A549 (cell line): ENCODE measurements at regions not wholly inside any gene's neighbourhood (a gene's known extent, or its start where the extent isn't known, plus 50 kb on each side); places are given as distances from the start of the nearest gene placed in this dataset.

Experiments used
- CBX8 ChIP-seq: fragments of 200-600 bp; sonication (generic); IDR thresholded peaks from 2 replicates; pipeline ENCODE4 v1.6.1; 2016
- CHD4 ChIP-seq: fragments of 200-600 bp; sonication (generic); IDR thresholded peaks from 2 replicates; pipeline ENCODE4 v1.6.1; 2016; ENCODE audit warnings: antibody characterized with exemption, mild to moderate bottlenecking, borderline replicate concordance
- CTCF ChIP-seq: fragments of >200 bp; sonication (Bioruptor Twin); formaldehyde crosslinking; IDR thresholded peaks from 3 replicates; pipeline ENCODE4 v1.5.1; 2016
- EP300 ChIP-seq, 2 experiments: fragments of >200 bp; sonication (Bioruptor Twin); formaldehyde crosslinking; IDR thresholded peaks; 2 replicates in 1 of 2; 3 replicates in 1 of 2; pipeline ENCODE4 v1.6.1; 2016 to 2017
- HES2 ChIP-seq: fragments of >200 bp; sonication (Bioruptor Twin); formaldehyde crosslinking; IDR thresholded peaks from 2 replicates; pipeline ENCODE4 v1.6.1; 2016
- JUNB ChIP-seq: fragments of >200 bp; sonication (Bioruptor Twin); formaldehyde crosslinking; IDR thresholded peaks from 2 replicates; pipeline ENCODE4 v1.6.1; 2016
- KDM1A ChIP-seq: fragments of 200-600 bp; sonication (generic); IDR thresholded peaks from 2 replicates; pipeline ENCODE4 v1.6.1; 2016; ENCODE audit warnings: low read depth, mild to moderate bottlenecking
- MYC ChIP-seq: IDR thresholded peaks from 2 replicates; pipeline ENCODE4 v1.6.1; 2012; ENCODE audit warnings: mild to moderate bottlenecking, inconsistent platforms, low read length, improper control_type of control experiment, borderline replicate concordance
- RAD21 ChIP-seq, 2 experiments: fragments of >200 bp in 1 of 2; sonication (Bioruptor Twin) in 1 of 2; formaldehyde crosslinking in 1 of 2; IDR thresholded peaks in 1 of 2; conservative IDR thresholded peaks in 1 of 2; 2 replicates in 1 of 2; 3 replicates in 1 of 2; pipeline ENCODE4 v1.6.1; 2012 to 2018; ENCODE audit warnings: inconsistent platforms in 1 of 2
- RARB ChIP-seq: fragments of 250-450 bp; sonication (Bioruptor Pico); IDR thresholded peaks from 2 replicates; pipeline ENCODE4 v1.8.0; 2021; ENCODE audit warnings: mild to moderate bottlenecking, moderate library complexity
- ZC3H11A ChIP-seq: fragments of 450-650 bp; IDR thresholded peaks from 2 replicates; pipeline ENCODE4 v1.6.1; 2014; ENCODE audit warnings: antibody characterized with exemption, mild to moderate bottlenecking
- ZNF302 ChIP-seq: fragments of 250-450 bp; sonication (Bioruptor Pico); IDR thresholded peaks from 2 replicates; pipeline ENCODE4 v1.9.0; 2021; ENCODE audit warnings: inconsistent platforms, mild to moderate bottlenecking, moderate library complexity
- TF ChIP-seq, protein P1 (sequence below): fragments of 200-600 bp; sonication (generic); IDR thresholded peaks from 2 replicates; pipeline ENCODE4 v1.6.1; 2016; ENCODE audit warnings: antibody characterized with exemption, mild to moderate bottlenecking, moderate library complexity
- TF ChIP-seq, protein P2 (sequence below): fragments of 150-350 bp; IDR thresholded peaks from 2 replicates; pipeline ENCODE4 v1.6.1; 2014; ENCODE audit warnings: low read depth, mild to moderate bottlenecking, low read length

DNA sequence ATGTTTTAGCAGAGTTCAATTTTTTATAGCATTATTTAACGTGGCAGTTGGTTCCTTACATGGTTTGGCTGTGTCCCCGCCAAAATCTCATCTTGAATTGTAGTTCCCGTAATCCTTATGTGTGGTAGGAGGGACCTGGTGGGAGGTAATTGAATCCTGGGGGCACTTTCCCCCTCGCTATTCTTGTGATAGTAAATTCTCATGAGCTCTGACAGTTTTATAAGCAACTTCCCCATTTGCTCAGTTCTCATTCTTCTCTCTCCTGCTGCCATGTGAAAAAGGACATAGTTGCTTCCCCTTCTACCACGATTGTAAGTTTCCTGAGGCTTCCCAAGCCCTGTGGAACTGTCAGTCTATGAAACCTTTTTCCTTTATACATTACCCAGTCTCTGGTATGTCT, 329.5 kb downstream of the GRIA2 start:
- TF ChIP-seq JUNB = no peak
- TF ChIP-seq CTCF = no peak
- TF ChIP-seq RARB (CRISPR knock-in tag) = no peak
- no peak for TF ChIP-seq CHD4
- no peak for TF ChIP-seq ZNF302 (CRISPR knock-in tag)
- no peak for TF ChIP-seq ZC3H11A
- TF ChIP-seq, protein P1, sequence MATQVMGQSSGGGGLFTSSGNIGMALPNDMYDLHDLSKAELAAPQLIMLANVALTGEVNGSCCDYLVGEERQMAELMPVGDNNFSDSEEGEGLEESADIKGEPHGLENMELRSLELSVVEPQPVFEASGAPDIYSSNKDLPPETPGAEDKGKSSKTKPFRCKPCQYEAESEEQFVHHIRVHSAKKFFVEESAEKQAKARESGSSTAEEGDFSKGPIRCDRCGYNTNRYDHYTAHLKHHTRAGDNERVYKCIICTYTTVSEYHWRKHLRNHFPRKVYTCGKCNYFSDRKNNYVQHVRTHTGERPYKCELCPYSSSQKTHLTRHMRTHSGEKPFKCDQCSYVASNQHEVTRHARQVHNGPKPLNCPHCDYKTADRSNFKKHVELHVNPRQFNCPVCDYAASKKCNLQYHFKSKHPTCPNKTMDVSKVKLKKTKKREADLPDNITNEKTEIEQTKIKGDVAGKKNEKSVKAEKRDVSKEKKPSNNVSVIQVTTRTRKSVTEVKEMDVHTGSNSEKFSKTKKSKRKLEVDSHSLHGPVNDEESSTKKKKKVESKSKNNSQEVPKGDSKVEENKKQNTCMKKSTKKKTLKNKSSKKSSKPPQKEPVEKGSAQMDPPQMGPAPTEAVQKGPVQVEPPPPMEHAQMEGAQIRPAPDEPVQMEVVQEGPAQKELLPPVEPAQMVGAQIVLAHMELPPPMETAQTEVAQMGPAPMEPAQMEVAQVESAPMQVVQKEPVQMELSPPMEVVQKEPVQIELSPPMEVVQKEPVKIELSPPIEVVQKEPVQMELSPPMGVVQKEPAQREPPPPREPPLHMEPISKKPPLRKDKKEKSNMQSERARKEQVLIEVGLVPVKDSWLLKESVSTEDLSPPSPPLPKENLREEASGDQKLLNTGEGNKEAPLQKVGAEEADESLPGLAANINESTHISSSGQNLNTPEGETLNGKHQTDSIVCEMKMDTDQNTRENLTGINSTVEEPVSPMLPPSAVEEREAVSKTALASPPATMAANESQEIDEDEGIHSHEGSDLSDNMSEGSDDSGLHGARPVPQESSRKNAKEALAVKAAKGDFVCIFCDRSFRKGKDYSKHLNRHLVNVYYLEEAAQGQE = no peak
- TF ChIP-seq MYC = no peak
- TF ChIP-seq KDM1A = no peak
- no peak for TF ChIP-seq HES2
- no peak for TF ChIP-seq RAD21 (conservative IDR thresholded peaks at IDR 0.05 in 1 of 2, IDR thresholded peaks at IDR 0.05 in 1 of 2)
- TF ChIP-seq, protein P2, sequence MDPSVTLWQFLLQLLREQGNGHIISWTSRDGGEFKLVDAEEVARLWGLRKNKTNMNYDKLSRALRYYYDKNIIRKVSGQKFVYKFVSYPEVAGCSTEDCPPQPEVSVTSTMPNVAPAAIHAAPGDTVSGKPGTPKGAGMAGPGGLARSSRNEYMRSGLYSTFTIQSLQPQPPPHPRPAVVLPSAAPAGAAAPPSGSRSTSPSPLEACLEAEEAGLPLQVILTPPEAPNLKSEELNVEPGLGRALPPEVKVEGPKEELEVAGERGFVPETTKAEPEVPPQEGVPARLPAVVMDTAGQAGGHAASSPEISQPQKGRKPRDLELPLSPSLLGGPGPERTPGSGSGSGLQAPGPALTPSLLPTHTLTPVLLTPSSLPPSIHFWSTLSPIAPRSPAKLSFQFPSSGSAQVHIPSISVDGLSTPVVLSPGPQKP = no peak
- TF ChIP-seq EP300 (IDR thresholded peaks at IDR 0.05) = no peak
- TF ChIP-seq CBX8 = no peak
